ENCODE measurements at regions not wholly inside any gene's neighbourhood (a gene's known extent, or its start where the extent isn't known, plus 50 kb on each side); places are given as distances from the start of the nearest gene placed in this dataset.
A peak's percentile ranks its signal among the peaks of the same experiment; 100 is the strongest.

- no peak for TF ChIP-seq CTCF (IDR thresholded peaks at IDR 0.05; ENCODE audit: low read depth, low read length)
- H3K4me3 ChIP-seq (replicated peaks in 1 of 2; ENCODE audit: low read depth in 2 of 2, low read length in 2 of 2), result no peak overlapping the region
- DNase-seq (ENCODE audit: low read depth in 2 of 2), result peak; percentile 62 to 95
Observed at GRCh38 chr9:103364753-103365152, 369.6 kb downstream of the CYLC2 start.

GRCh38 chr9:103371152-103371551 is 376.0 kb downstream of the CYLC2 start:
- no peak for DNase-seq (ENCODE audit: low read depth in 2 of 2)
- TF ChIP-seq CTCF (IDR thresholded peaks at IDR 0.05; ENCODE audit: low read depth, low read length), result no peak
- no peak overlapping the region for H3K4me3 ChIP-seq (replicated peaks in 1 of 2; ENCODE audit: low read depth in 2 of 2, low read length in 2 of 2)

- no peak for DNase-seq (ENCODE audit: low read depth in 2 of 2)
Observed at GRCh38 chr9:103372828-103373227, 377.7 kb downstream of the CYLC2 start.

GRCh38 chr9:103377667-103378066 is 382.5 kb downstream of the CYLC2 start:
- no peak for TF ChIP-seq CTCF (IDR thresholded peaks at IDR 0.05; ENCODE audit: low read depth, low read length)

More at GRCh38 chr9:103372828-103373227, 377.7 kb downstream of the CYLC2 start:
- no peak for TF ChIP-seq CTCF (IDR thresholded peaks at IDR 0.05; ENCODE audit: low read depth, low read length)
- H3K4me3 ChIP-seq (replicated peaks in 1 of 2; ENCODE audit: low read depth in 2 of 2, low read length in 2 of 2), result no peak overlapping the region

GRCh38 chr9:103397868-103398600 is 402.9 kb downstream of the CYLC2 start:
- TF ChIP-seq CTCF (IDR thresholded peaks at IDR 0.05; ENCODE audit: low read depth, low read length), result peak; percentile 74
- DNase-seq (ENCODE audit: low read depth in 2 of 2), result peak; percentile 53 to 83
- no peak overlapping the region for H3K4me3 ChIP-seq (replicated peaks in 1 of 2; ENCODE audit: low read depth in 2 of 2, low read length in 2 of 2)

More at GRCh38 chr9:103377667-103378066, 382.5 kb downstream of the CYLC2 start:
- H3K4me3 ChIP-seq (replicated peaks in 1 of 2; ENCODE audit: low read depth in 2 of 2, low read length in 2 of 2), result no peak overlapping the region
- DNase-seq (ENCODE audit: low read depth in 2 of 2), result no peak

GRCh38 chr9:103399535-103399934 is 404.4 kb downstream of the CYLC2 start:
- no peak for TF ChIP-seq CTCF (IDR thresholded peaks at IDR 0.05; ENCODE audit: low read depth, low read length)
- DNase-seq (ENCODE audit: low read depth in 2 of 2), result no peak
- H3K4me3 ChIP-seq (replicated peaks in 1 of 2; ENCODE audit: low read depth in 2 of 2, low read length in 2 of 2), result no peak overlapping the region

- no peak overlapping the region for H3K4me3 ChIP-seq (replicated peaks in 1 of 2; ENCODE audit: low read depth in 2 of 2, low read length in 2 of 2)
- TF ChIP-seq CTCF (IDR thresholded peaks at IDR 0.05; ENCODE audit: low read depth, low read length), result no peak
- no peak for DNase-seq (ENCODE audit: low read depth in 2 of 2)
Observed at GRCh38 chr9:103407260-103407659, 412.1 kb downstream of the CYLC2 start.
